NCI-H2029 treated with DMSO at 0.1 percent for 48 hours (cell line): ENCODE measurements at regions not wholly inside any gene's neighbourhood (a gene's known extent, or its start where the extent isn't known, plus 50 kb on each side); places are given as distances from the start of the nearest gene placed in this dataset.

Source experiments
- DNase-seq: peaks from one replicate; lab custom pipeline; 2025; lab: John Stamatoyannopoulos, UW

GRCh38 chr10:29028486-29028885, 260.4 kb upstream of the LYZL1 start:
- DNase-seq = no peak

- no peak for DNase-seq
Observed at GRCh38 chr10:29030900-29031299, 258.0 kb upstream of the LYZL1 start.

- no peak for DNase-seq
Observed at GRCh38 chr10:29032169-29032568, 256.7 kb upstream of the LYZL1 start.

- DNase-seq = no peak
Observed at GRCh38 chr10:29033311-29033940, 255.4 kb upstream of the LYZL1 start.

GRCh38 chr10:29034592-29034991, 254.3 kb upstream of the LYZL1 start:
- no peak for DNase-seq

GRCh38 chr10:29035721-29036120, 253.1 kb upstream of the LYZL1 start:
- no peak for DNase-seq

- no peak for DNase-seq
Observed at GRCh38 chr10:29037348-29038113, 251.3 kb upstream of the LYZL1 start.

- no peak for DNase-seq
Observed at GRCh38 chr10:29039091-29039490, 249.8 kb upstream of the LYZL1 start.

- DNase-seq = no peak
Observed at GRCh38 chr10:29039677-29040189, 249.1 kb upstream of the LYZL1 start.

GRCh38 chr10:29041616-29042015, 247.3 kb upstream of the LYZL1 start:
- no peak for DNase-seq

GRCh38 chr10:29048506-29048905, 240.4 kb upstream of the LYZL1 start:
- DNase-seq = no peak

- no peak for DNase-seq
Observed at GRCh38 chr10:29050081-29050480, 238.8 kb upstream of the LYZL1 start.

GRCh38 chr10:29055101-29055500, 233.8 kb upstream of the LYZL1 start:
- no peak for DNase-seq

GRCh38 chr10:29056729-29057128, 232.1 kb upstream of the LYZL1 start:
- no peak for DNase-seq

- peak; percentile 0 for DNase-seq
Observed at GRCh38 chr10:29057822-29058331, 231.0 kb upstream of the LYZL1 start.

- no peak for DNase-seq
Observed at GRCh38 chr10:29063806-29064644, 224.8 kb upstream of the LYZL1 start.

- DNase-seq = no peak
Observed at GRCh38 chr10:29064680-29065079, 224.2 kb upstream of the LYZL1 start.

GRCh38 chr10:29067161-29067560, 221.7 kb upstream of the LYZL1 start:
- DNase-seq = no peak

GRCh38 chr10:29067628-29068027, 221.2 kb upstream of the LYZL1 start:
- no peak for DNase-seq

GRCh38 chr10:29068302-29068701, 220.6 kb upstream of the LYZL1 start:
- no peak for DNase-seq

- DNase-seq = no peak
Observed at GRCh38 chr10:29068966-29069365, 219.9 kb upstream of the LYZL1 start.

GRCh38 chr10:29069941-29070340, 218.9 kb upstream of the LYZL1 start:
- DNase-seq = no peak
